HG02973 (cell line): ENCODE measurements at regions not wholly inside any gene's neighbourhood (a gene's known extent, or its start where the extent isn't known, plus 50 kb on each side); places are given as distances from the start of the nearest gene placed in this dataset.

Experiments
- ATAC-seq: cut with Tn5 transposase; IDR thresholded peaks from one replicate; pipeline ENCODE4 v1.9.1; 2021; ENCODE audit warnings: moderate library complexity; ENCODE audit not compliant: unreplicated experiment

DNA sequence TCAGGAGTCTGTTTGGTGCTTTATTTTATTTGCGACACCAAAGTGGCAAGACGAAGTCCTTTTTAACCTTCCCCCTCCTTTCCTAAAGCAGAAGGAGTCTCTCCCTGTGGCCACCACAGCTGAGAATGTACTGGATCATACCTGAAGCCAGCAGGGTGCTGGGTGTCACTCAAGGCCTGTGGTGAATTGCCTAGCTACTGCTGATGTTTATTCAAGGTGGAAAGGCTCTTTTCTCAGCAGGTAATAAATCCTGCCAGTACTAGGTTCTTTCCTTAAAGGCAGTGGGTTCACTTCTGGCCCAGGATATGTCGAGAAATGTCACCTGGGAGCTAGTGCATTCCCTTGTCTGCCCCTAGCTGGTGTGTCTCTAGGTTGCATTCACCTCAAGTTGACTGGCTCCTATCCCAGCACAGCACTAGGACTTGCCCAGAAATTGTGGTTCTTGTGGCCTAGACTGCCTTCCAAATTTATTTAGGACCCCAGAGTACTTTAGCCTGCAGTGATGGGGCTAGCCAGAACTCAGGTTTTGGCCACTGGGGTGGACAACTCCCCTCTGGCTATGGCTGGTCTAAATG lies 60.8 kb upstream of the FAM3C start:
- ATAC-seq, result no peak

- ATAC-seq, result no peak
These were observed 59.9 kb upstream of the FAM3C start for GRCh38 chr7:121456015-121456414.

DNA sequence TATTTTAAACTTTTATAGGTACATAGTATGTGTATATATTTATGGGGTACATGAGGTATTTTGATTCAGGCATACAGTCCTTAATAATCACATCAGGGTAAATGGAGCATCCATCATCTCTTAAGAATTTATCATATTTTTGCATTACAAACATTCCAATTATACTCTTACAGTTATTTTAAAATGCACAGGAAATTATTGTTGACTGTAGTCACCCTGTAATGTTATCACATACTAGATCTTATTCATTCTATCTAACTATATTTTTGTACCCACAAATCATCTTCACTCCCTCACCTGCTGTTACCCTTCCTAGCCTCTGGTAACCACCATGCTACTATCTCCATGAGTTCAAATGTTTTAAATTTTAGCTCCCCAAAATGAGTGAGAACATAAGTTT lies 56.3 kb upstream of the FAM3C start:
- ATAC-seq, result no peak

GRCh38 chr7:121451367-121452094 lies 55.4 kb upstream of the FAM3C start:
- ATAC-seq, result no peak

GRCh38 chr7:121450631-121451198 lies 54.6 kb upstream of the FAM3C start:
- no peak for ATAC-seq

DNA sequence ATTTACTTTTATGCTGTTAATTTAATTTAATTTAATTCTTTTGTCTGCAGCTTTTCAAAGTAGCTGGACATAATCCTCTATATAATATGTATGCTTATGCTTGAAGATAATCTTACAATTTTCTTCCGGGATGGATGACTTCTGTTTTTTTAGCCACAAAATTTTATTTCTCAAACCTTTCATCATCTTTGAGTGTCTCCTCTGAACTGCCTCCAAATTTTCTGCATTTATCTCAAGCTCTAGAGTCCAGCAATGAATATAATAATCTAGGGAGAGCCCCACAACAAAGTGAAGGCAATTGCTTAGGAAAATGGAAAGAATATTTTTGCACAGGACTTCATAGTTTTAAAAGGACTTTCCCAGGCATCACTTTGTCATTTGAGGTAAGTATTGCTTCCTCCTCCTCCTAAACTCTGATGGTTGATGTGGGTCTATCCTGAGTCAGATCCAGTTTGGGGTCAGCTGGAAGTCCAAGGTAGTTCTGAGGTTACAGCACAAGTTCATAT lies 53.7 kb upstream of the FAM3C start:
- ATAC-seq, result no peak

- ATAC-seq, result no peak
These were observed 53.2 kb upstream of the FAM3C start for GRCh38 chr7:121449329-121449728.

GRCh38 chr7:121448429-121448828 lies 52.3 kb upstream of the FAM3C start:
- ATAC-seq, result no peak

DNA sequence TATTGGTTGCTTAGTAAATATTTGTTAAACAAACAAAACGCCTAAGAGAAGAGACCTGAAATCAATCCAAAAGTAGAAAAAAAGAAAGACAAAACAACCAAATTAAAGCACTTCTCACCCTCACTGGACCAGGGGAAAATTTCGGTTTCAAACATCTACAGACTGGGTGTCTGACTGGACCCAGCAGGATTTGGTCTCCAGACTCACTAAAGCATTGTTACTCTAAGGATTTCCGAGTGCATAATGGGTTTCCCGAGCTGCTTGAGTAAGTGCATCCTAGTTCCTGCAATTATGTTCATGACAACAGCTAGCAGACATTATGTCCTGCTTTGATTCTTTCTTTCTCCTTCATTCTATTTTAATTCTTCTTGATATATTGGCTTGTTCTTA lies 51.8 kb upstream of the FAM3C start:
- no peak for ATAC-seq

DNA sequence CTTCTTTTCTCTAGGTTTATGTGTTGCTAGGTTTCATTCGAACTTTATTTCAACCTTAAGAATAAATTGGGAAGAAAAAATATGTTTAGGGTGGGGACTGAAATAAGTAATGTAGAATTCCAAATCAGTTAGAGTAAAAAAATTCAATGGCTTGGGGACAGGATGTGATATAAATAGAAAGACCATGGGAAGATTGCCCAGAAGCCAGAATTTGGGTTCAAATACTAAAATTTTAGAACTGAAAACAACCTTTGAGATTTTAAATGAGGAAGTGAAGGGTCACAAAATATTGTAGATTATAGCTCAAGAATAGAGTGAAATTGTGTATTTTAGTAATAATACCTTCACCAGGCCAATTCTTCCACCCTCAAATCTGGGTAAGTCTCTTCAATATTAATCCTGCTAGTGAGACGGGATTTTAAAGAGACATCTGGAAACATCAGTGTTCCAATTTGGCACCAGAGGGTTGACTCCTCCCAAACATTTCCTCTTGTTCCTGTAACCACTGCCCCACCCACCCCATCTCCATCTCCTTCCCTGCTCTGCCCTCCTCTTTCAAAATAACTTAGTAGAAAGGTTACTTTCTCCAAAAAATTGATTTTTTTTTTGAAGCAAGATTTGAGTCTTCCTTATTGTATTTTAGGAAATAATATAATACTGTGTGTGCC lies 51.3 kb upstream of the FAM3C start:
- ATAC-seq, result no peak

- ATAC-seq, result no peak
These were observed 50.4 kb upstream of the FAM3C start for GRCh38 chr7:121446526-121446925.
